Neural progenitor cell (in vitro differentiated cells): ENCODE measurements at regions not wholly inside any gene's neighbourhood (a gene's known extent, or its start where the extent isn't known, plus 50 kb on each side); places are given as distances from the start of the nearest gene placed in this dataset.

Experiments
- CTCF ChIP-seq: fragments of 200-600 bp; sonication (generic); IDR thresholded peaks from 2 replicates; pipeline ENCODE4 v1.5.1; 2017; ENCODE audit warnings: antibody characterized with exemption, mild to moderate bottlenecking
- EZH2 ChIP-seq: fragments of 200-600 bp; sonication (generic); IDR thresholded peaks from 2 replicates; pipeline ENCODE4 v1.6.1; 2017; ENCODE audit warnings: antibody characterized with exemption, mild to moderate bottlenecking, moderate library complexity

- TF ChIP-seq CTCF = no peak
- no peak for TF ChIP-seq EZH2
These were observed 150.9 kb upstream of the KLF6 start for GRCh38 chr10:3935933-3936359.
